GM10847 (cell line): ENCODE measurements at regions not wholly inside any gene's neighbourhood (a gene's known extent, or its start where the extent isn't known, plus 50 kb on each side); places are given as distances from the start of the nearest gene placed in this dataset.

Experiments used
- POLR2A ChIP-seq: IDR thresholded peaks from 2 replicates; pipeline ENCODE4 v1.6.1; 2011; ENCODE audit not compliant: insufficient read length; ENCODE audit errors: extremely low read depth

- no peak for TF ChIP-seq POLR2A
Measured at GRCh38 chr1:38131024-38131585, 84.5 kb upstream of the POU3F1 start.

GRCh38 chr1:38129971-38130370 is 83.4 kb upstream of the POU3F1 start:
- no peak for TF ChIP-seq POLR2A

GRCh38 chr1:38129473-38129872 is 82.9 kb upstream of the POU3F1 start:
- TF ChIP-seq POLR2A = no peak

- TF ChIP-seq POLR2A = no peak
Measured at GRCh38 chr1:38128926-38129453, 82.4 kb upstream of the POU3F1 start.

GRCh38 chr1:38128511-38128910 is 81.9 kb upstream of the POU3F1 start:
- no peak for TF ChIP-seq POLR2A

GRCh38 chr1:38127428-38127827 is 80.8 kb upstream of the POU3F1 start:
- TF ChIP-seq POLR2A = no peak

- no peak for TF ChIP-seq POLR2A
Measured at GRCh38 chr1:38126970-38127369, 80.4 kb upstream of the POU3F1 start.

- TF ChIP-seq POLR2A = no peak
Measured at GRCh38 chr1:38125837-38126520, 79.4 kb upstream of the POU3F1 start.

- no peak for TF ChIP-seq POLR2A
Measured at GRCh38 chr1:38125016-38125415, 78.4 kb upstream of the POU3F1 start.

- TF ChIP-seq POLR2A = no peak
Measured at GRCh38 chr1:38123356-38124135, 77.0 kb upstream of the POU3F1 start.

- TF ChIP-seq POLR2A = no peak
Measured at GRCh38 chr1:38121231-38121680, 74.7 kb upstream of the POU3F1 start.

- no peak for TF ChIP-seq POLR2A
Measured at GRCh38 chr1:38120552-38121230, 74.1 kb upstream of the POU3F1 start.

- no peak for TF ChIP-seq POLR2A
Measured at GRCh38 chr1:38118976-38119375, 72.4 kb upstream of the POU3F1 start.

GRCh38 chr1:38117444-38117887 is 70.9 kb upstream of the POU3F1 start:
- TF ChIP-seq POLR2A = no peak

GRCh38 chr1:38115682-38116202 is 69.1 kb upstream of the POU3F1 start:
- no peak for TF ChIP-seq POLR2A
